ENCODE measurements at regions not wholly inside any gene's neighbourhood (a gene's known extent, or its start where the extent isn't known, plus 50 kb on each side); places are given as distances from the start of the nearest gene placed in this dataset.

DNA sequence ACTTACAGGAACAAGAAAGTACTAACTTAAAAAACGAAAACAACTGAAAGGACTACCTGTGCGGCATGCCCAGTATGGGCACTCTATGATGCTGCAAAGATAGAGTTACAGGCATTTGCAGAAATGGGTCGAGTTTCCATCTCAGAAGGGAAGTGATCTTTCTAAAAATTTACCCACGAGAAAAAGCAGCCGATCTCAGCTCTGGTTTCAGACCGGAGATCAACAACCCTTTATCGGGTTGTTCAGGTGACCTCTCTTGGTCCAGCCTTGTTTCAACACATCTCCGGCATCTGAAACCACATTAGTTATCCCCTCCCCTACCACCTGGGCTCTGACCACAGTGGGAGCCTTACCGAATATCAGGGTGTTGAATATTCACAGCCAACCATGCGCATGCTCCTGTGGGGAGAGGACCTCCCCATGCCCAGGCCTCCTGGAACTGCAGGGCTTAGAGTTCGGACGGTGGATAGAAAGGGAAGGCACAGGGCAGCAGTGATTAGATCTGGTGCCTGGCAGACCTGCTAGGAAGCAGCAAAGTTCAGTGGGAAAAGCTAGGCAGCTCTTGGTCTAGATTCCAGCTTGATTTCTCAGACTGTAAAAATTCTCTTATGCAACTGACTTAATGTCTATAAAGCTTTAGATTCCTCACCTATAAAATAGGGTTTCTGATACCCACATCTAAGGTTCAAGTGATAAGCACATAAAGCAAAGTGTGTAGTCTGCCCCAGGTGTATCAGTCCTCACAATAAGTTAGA, 906.0 kb downstream of the VRK1 start:
- DNase-seq, result no peak

DNA sequence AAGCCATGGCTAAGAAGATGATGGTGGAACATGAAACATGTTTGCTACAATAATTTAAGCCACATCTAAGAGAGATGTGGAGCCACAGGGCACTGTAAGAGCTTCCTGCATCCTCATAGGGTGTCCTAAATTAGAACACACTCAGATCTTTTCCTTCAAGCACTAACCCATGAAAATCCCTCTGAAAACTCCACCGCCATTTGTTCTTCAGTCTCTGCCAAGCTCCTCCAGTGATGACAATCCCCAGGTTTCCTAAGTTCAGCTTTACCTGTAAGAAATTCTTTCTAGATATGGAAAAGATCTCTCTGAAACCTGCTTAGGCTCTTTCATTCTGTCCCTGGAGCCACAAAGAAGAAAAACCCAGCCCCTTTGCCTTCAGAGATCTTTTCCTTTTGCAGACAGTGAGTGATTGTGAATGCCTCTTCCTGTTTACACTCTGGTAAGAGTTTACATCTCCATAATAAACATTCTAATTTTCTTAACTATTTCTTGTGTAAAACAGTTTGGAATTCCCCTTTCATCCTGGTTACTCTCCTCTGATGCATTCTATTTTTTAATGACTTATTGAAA, 907.2 kb downstream of the VRK1 start:
- DNase-seq, result no peak

DNA sequence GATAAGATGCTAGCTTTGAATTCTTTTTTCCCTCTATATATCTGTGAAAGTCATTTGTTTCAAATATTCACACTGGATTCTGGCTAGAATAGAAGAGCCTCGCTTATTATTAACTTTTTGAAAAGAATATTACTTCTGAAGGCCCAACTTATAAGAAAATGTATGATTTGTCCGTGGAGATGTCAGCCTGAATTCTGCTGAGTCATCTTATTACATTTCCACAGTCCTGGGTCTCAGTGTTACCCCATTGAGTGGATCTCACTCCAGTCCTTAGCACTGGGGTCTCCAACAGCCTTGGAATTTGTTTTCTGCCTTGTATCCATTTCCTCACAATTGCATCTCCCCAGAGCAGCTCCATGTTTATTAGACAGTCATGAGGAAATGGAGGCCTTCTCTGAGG, 907.9 kb downstream of the VRK1 start:
- no peak for DNase-seq

DNA sequence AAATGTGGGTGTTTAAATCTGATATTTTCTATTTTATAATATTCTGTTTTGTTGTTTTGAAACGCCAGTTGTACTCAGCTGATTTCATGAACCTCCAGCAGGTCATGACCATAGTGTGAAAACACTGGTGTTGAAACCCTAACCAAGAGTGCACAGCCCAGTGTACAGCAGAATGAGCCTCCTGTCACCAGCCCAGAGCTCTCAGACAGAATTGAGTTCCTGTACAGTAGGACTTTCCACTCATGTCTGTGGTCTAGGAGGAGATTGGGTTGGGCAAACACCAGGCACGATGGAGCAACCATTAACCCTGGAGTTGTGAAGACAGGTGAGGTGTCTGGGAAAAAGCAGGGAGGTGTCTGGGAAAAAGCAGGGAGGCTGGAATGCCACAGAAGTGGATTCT, 908.8 kb downstream of the VRK1 start:
- DNase-seq, result no peak

DNA sequence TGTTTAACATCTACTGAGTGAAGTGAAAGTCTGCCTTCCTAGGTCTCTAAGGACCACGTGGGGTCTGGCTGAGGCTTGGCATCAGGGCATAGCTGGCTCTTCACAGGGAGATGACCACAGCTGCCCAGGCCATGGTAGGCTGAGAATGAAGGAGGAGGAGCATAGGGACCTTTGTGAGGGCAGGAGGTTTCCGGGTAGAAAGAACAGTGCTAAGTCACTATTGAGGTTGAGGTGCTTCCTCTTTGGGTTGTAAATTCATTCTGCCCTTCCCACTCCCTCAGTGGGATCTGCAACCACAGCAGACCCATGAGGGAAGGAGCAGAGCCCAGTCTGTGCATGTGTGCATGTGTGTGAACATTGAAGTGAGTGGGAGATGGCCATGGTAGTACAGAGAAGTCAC, 909.6 kb downstream of the VRK1 start:
- DNase-seq, result no peak

DNA sequence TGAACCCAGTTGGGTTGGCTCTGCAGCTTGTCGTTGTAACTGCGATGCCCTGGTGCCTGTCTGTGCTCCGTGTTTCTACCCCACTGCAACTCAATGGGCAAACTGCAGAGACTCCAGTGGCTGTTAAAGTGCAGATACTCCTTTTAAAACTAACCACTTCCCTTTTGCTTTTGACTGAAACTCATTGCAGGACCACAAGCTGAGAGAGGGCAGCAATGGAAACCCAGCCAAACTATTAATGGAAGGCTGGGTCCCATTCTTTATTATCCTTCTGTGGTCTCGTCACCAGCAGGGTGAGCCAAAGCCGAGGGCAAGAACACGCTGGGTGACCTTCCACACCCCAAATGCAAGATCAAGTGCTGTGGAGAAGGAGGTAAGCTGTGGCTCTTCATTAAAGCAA, 910.4 kb downstream of the VRK1 start:
- DNase-seq, result no peak

DNA sequence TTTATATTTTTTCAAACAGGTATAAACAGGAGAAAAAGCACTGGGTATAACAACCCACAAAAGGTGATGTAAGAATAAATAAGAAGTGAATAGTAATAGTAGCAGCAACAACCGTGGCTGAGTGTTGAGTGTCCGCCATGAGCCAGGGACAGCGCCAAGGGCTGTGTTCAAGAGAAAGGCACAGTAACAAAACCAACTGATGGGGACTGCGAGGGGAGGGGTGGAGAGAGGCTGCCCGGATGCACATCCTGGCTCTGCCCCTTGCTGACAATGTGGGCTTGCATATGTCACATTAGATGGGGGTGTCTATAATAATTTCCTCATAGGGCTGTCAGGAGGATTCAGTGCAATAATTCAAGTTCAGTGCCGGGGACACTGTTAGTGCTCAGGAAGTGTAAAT, 912.4 kb downstream of the VRK1 start:
- DNase-seq, result no peak

DNA sequence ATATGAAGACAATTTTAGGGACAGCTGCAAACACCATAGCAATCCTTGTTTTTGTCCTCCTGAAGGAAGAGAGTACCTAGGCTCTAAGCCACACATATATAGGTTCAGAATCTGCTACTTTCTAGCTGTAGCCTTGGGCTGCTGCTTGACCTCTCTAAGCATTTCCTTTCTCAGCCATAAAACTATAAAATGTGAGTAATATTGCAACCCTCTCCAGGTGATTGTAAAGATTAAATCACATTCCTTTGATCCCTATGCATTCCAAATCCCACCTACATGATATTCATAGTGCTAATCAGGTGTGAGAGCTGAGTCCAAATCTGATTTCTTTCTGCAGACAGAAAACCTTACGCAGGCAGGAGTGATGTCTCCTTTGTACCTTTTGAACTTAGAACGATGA, 913.5 kb downstream of the VRK1 start:
- DNase-seq, result no peak

DNA sequence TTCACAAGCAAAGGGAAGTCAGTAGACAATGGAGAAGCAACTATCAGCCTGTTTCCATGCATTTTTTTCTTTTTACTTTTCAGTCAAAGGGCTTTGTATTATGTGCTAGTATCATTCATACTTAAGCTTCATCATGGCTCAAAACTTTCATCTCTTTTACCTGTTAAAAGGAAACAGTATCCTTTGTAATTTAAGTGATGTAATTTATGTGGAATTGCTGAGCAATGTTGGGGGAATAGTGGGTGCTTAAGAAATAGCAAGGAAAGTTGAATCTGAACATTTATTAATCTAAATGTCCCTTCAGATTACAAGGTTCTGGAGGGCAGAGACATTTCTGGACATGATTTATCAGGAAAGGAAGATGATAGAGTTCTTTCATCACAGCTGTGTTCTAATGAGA, 915.3 kb downstream of the VRK1 start:
- no peak for DNase-seq

DNA sequence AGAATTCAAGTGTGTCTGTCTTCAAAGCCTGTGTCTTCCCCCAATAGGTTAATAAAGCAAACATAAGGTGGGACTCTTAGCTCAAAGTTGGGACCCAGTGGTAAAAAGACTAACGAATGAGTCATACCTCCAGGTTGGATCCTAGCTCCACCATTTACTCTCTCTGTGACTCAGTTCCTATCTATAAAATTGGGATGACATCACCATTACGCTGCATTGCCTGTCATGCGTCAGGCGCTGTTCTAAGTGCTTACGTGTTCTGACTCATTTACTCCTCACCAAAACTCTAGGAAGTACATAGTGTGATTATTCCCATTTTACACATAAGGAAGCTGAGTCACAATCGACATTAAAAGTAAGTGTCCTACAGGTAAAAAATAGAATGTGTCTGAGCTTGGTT, 915.8 kb downstream of the VRK1 start:
- DNase-seq, result no peak

DNA sequence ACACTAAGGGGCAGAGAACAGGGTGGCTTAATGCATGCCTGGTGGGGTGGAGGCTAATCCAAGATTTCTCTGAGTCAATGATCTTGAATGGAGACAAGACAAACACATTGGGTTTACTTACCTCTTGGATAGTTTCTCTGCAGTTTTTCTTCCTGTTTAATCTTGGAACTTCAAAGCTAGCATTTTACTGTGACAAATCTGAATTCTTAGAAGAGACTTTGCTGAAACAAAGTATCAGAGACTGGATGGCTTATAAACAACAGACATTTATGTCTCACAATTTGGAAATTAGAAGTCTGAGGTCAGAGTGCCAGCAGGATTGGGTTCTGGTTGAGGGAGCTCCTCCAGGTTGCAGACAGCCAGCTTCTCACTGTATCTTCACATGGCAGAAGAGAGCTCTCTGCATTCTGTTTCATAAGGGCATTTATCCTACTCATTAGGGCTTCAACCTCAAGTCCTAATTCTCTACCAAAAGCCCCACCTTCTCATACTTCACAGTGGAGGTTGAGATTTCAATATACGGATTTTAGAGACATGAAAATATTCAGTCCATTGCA, 921.8 kb downstream of the VRK1 start:
- DNase-seq, result no peak

DNA sequence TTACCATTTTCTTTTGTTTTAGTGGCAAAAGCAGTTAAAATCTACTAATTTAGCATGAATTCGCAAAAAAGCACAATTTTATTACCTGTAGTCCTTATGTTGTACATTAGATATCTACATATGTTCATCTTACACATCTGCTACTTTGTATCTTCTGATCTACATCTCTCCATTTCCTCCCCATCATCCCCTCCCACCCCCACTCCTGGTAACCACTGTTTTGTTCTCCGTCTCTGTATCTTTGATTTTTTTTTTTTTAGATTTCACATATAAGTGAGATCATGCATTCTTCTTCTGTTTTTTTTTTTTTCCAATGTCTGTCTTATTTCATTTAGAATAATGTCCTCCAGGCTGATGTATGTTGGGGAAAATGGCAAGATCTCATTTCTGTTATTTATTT, 922.7 kb downstream of the VRK1 start:
- DNase-seq, result no peak

DNA sequence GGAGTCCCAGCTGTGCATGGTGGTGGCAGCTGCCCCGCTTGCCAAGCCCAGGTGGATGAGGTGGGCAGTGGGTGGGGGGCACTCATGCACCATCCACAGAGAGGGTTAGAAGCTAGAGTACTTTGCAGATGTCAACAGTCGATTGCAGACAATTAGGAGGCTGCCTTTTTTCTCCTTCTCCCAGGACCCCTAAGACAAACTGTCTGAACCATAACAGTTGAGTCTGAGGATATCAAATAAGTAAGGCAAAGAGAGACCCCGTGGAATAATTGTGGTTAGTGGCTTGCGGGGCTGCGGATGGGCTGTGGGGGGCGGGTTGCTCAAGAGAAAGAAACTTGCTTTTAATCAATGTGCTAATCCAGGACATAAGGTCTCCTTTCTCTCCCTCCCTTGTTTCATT, 926.2 kb downstream of the VRK1 start:
- no peak for DNase-seq

DNA sequence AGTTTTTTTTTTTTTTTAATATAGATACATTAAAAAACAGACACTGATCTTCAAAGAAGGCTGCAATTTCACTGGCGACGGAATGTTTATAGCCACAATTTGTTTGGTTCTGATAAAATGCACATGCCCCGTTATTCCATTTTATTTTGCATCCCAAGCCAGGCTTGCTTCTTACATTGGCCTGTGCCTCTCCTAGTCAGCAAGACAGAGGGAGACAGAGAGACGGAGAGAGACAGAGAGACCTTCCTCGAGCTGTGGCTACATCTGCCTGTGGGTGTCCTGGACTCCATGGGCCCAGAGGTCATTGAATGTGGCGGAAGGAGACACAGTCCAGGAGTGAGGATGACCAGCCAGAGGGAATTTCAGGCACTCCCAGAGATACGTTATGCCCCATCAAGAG, 926.6 kb downstream of the VRK1 start:
- DNase-seq, result no peak

DNA sequence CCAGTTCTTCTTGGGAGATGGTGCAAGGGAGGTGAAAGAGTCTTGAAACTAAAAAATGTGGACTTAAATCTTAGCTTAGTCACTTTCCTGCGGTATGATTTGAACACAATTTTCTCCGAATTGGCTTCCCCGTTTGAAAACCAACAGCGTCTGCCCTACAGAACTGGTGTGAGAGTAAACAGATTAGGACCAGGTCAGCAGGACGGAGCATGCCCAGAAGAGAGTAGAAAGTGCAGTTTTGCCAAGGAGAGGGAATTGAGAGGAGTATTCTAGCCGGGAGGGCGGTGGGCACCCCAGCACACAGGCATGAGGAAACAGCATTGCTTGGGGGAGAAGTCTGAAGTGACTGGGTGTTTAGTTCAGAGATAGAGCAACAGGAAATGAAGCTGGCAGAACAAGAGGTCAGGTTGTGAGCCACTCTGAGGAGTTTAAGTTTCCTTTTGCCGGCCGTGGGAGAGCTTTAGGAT, 927.1 kb downstream of the VRK1 start:
- DNase-seq, result no peak

DNA sequence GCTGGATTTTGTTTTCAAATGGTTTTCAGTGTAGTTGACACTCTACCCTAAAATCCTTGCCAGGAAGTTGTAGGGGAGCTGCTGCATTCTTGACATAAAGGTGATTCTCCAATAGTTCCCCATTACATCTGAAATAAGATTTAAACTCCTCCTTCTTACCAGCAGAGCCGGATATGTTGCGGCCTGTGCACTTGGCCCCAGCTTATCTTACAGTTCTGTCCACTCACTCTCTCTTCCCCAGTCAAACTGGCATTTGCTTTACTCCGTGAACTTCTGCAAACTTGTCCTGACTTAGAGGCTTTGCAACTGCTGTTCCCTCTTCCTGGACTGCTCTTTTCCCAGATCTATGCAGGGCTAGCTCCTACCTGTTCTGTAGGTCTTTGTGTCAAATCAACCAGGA, 929.5 kb downstream of the VRK1 start:
- no peak for DNase-seq

DNA sequence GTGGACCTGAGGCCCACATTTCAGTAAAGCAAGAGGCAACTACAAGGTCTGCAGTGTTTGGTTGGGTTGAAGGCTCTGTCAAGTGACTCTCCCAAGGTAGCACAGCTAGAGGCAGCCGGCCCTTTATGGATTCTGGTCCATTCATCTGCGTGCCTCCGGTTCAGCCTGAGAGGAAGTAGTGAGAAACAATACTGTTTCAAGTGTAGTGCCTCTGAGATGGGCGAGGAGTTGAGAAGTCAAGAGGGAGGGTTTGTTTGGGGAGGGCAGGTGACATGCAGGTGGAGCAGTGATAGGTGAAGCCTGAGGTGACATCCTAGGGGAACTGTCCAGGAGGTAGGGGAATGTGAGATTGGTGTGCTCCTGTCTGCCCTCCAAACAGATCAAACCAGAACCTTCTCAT, 933.5 kb downstream of the VRK1 start:
- DNase-seq, result no peak

DNA sequence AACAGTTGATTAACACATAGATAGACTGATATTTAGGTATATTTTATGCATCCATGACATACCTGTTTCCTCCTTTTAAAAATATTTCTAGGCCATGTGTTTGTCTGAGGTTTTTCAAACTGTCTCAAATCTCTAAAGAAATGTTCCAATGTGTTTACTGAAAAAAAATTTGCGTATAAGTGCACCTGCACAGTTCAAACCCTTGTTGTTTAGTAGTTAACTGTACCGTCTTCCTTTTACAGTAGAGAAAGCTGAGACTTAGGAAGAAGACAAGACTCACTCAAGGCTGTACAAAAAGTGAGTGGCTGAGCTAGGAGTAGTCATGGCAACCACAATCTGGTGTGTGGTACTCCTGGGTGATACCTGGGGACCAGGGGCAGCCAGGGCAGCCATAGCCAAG, 934.6 kb downstream of the VRK1 start:
- DNase-seq, result no peak

DNA sequence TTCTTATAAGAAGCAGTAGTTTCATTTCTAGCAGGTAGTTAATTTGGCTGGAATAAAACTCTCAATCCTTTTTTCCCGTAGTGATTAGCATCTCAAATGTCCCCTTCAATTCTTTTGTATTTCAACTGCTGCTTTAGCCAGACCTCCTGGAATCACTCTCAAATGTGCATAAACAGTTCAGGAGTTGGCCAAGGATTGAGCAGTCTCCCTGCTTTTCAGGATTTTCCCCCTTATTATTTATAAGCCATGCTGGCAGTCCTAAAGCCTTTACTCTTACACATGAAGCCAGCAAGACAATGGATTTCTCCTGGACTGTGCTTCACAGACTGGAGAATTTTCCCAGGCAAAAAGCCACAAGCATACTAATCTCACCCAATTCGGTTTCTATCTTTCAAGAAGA, 950.1 kb downstream of the VRK1 start:
- no peak for DNase-seq

DNA sequence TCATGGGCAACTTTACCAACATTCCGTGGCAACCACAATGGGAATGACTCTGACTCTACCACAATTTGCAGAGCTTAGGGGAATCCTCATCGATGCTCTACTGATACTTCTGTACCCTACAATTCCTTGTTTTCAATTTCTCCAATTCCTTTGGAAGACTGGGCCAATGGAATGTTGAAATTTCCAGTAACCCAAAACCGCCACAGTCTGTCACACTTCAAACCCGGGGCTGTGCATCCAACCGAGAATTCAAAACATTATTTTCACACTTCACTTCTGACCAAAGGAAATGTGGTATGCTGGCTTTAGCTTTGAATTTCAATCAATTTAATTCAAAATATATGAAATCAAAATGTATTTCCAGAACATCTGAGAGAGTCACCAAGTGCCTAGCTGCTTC, 951.4 kb downstream of the VRK1 start:
- no peak for DNase-seq

DNA sequence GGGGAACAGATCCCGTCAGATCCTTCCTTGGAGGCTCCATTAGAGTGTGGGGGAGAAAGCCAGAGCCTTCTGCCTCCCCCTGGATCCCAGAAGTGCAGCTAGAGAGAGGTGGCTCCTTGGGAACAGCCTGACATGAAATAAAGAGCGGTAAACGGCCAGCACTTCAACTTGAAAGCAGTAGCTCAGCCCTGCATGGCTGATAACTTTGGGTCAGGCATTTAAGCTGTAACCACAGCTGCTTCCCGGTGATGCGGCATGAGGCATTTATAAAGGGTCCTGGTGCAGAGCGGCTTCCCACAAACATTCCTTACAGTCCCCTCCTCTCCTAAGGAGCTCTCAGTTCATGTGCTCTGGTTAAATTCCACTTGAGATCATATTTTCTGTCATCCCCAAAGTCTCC, 960.3 kb downstream of the VRK1 start:
- DNase-seq, result no peak

DNA sequence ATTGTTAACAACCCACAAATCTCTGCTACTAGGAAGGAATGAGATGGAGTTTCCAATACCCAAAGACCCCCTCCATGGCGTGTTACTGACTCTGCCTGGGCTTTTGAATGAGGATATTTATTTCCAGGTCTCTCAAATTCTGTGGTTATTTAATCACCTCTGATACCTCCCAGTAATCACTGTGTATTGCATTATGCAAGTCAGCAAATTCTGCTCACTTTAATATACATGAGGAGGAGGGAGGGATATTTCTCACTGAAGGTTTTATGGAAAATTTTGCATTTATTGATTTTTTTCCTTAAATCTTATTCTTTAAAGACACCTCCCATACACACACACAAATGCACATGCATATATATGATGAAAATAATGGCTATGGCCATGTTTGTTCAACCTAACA, 962.9 kb downstream of the VRK1 start:
- DNase-seq, result no peak

DNA sequence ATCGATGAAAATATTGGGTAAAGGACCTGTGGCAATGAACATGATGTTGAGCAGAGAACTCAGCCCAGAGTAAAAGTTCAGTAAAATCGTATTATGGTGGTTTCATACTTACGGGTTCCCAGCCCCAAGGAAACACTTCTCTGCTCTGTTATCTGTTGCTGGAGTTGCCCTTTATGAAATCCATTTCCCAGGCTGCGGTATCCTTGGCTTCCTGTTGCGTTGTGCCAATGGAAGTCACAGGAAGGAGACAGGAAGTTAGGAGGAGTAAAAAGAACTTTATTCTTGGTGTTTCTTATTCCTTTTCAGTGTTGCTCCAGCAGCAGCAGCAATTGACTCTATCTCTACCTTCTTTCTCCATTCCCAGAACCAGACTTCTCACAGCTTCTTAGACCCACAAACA, 965.2 kb downstream of the VRK1 start:
- no peak for DNase-seq

DNA sequence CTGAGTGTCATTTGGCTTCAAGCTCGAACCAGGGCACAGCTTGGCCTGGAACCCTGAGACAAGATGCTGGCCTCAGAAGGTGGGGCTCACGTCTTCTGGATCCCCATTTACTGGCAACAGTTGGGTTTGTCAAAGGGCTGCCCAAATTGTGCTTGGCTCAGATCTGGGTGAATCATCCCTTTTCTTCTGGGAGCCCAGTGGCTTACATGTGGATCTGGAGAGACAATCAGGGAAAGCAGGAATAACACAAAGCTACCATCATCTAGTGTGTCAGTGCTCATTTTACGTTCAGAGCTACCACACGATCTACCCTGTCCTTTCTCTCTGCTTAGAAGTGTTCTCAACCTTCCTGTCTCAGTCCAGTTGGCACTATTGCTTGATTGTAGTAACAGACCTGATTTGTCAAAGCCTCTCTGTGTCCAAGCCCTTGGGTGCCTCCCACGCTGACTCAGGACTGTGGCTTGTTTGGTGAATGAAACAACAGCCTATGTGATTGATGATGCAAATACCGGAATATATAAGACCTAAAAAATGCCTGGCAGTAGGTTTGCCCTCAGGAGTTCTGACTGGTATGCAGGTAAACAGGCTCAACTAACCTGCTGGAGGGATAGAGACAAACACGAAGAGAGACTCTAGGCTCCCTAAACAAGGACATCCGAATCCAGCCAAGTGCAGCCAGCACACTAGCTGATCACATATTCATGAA, 974.3 kb downstream of the VRK1 start:
- no peak for DNase-seq
